Suppressor macrophage treated with lipopolysaccharide for 4 hours (primary cell): ENCODE measurements at regions not wholly inside any gene's neighbourhood (a gene's known extent, or its start where the extent isn't known, plus 50 kb on each side); places are given as distances from the start of the nearest gene placed in this dataset.

Experiments used
- DNase-seq: peaks from one replicate; pipeline ENCODE4 v3.0.0-alpha.2; 2020

GRCh38 chr9:126154869-126155268, 171.8 kb upstream of the MVB12B start:
- DNase-seq: no peak

- no peak for DNase-seq
Measured at GRCh38 chr9:126155756-126156664, 170.6 kb upstream of the MVB12B start.

GRCh38 chr9:126156898-126157297, 169.7 kb upstream of the MVB12B start:
- DNase-seq: no peak

GRCh38 chr9:126157423-126157822, 169.2 kb upstream of the MVB12B start:
- DNase-seq: no peak

- DNase-seq: no peak
Measured at GRCh38 chr9:126157826-126158587, 168.6 kb upstream of the MVB12B start.

GRCh38 chr9:126158588-126159429, 167.8 kb upstream of the MVB12B start:
- DNase-seq: no peak

- DNase-seq: no peak
Measured at GRCh38 chr9:126159430-126160060, 167.1 kb upstream of the MVB12B start.

- no peak for DNase-seq
Measured at GRCh38 chr9:126160067-126160853, 166.4 kb upstream of the MVB12B start.

GRCh38 chr9:126160854-126161329, 165.7 kb upstream of the MVB12B start:
- DNase-seq: no peak

GRCh38 chr9:126162611-126163381, 163.8 kb upstream of the MVB12B start:
- no peak for DNase-seq

- no peak for DNase-seq
Measured at GRCh38 chr9:126164796-126165525, 161.7 kb upstream of the MVB12B start.

- no peak for DNase-seq
Measured at GRCh38 chr9:126165755-126166154, 160.9 kb upstream of the MVB12B start.

- DNase-seq: no peak
Measured at GRCh38 chr9:126166291-126166690, 160.3 kb upstream of the MVB12B start.

GRCh38 chr9:126166866-126167265, 159.8 kb upstream of the MVB12B start:
- no peak for DNase-seq

- no peak for DNase-seq
Measured at GRCh38 chr9:126169736-126170135, 156.9 kb upstream of the MVB12B start.

GRCh38 chr9:126170286-126170823, 156.3 kb upstream of the MVB12B start:
- DNase-seq: no peak

- DNase-seq: no peak
Measured at GRCh38 chr9:126171641-126172040, 155.0 kb upstream of the MVB12B start.

GRCh38 chr9:126173401-126173800, 153.2 kb upstream of the MVB12B start:
- no peak for DNase-seq

GRCh38 chr9:126173929-126174328, 152.7 kb upstream of the MVB12B start:
- DNase-seq: no peak

- no peak for DNase-seq
Measured at GRCh38 chr9:126183266-126183665, 143.4 kb upstream of the MVB12B start.
